ENCODE measurements at regions not wholly inside any gene's neighbourhood (a gene's known extent, or its start where the extent isn't known, plus 50 kb on each side); places are given as distances from the start of the nearest gene placed in this dataset.
"Not testable (repeated sequence)": the region's sequence is repeated elsewhere in the genome, so short reads cannot be mapped to it uniquely, and the experiment has no call there.

DNA sequence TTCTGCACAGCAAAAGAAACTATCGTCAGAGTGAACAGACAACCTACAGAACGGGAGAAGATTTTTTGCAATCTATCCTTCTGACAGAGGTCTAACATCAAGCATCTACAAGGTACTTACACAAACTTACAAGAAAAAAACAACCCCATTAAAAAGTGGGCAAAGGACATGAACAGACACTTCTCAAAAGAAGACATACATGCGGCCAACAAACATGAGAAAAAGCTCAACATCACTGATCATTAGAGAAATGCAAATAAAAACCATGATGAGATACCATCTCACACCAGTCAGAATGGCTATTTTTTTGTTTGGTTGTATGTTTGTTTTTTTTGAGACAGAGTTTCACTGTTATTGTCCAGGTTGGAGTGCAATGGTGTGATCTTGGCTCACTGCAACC lies 131.5 kb upstream of the MED13 start:
- DNase-seq: not testable (repeated sequence)

DNA sequence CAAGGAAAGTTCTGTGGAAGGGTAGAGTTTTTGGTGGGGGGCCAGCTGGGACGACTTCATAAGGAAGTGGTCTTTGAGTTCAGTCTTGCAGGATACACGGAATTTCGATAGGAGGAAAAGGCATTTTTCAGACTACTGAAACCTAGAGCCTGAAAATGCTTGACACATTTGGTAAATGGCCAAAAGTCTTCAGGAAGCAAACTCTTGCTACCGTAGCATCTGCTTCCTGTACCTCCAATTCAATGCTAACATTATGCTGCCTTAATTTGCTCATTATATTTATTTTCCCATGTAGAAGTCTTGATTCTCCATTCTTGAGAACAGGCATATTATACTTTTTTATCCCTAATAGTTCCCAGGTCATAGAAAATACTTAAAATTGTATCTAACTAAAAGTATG lies 129.3 kb upstream of the MED13 start:
- DNase-seq: no peak

DNA sequence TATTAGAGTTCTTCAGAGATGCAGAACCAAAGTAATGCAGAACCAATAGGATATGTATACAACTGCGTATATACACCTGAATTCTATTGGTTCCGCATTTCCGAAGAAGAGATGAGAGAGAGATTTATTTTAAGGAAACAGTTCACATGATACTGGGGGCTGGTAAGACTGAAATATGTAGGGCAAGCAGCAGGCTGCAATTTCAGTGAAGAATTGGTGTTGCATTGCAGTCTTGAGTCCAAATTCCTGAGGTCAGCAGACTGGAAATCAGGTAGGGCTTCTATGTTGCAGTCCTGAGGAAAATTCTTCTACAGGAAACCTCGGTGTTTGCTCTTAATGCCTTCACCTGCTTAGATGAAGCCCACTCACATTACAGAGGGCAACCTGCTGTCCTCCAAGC lies 128.2 kb upstream of the MED13 start:
- DNase-seq: no peak

GRCh38 chr17:62191390-62192361 lies 126.6 kb upstream of the MED13 start:
- no peak for DNase-seq

- DNase-seq: no peak
These were observed 124.3 kb upstream of the MED13 start for GRCh38 chr17:62189377-62189776.

GRCh38 chr17:62188713-62189112 lies 123.6 kb upstream of the MED13 start:
- no peak for DNase-seq

DNA sequence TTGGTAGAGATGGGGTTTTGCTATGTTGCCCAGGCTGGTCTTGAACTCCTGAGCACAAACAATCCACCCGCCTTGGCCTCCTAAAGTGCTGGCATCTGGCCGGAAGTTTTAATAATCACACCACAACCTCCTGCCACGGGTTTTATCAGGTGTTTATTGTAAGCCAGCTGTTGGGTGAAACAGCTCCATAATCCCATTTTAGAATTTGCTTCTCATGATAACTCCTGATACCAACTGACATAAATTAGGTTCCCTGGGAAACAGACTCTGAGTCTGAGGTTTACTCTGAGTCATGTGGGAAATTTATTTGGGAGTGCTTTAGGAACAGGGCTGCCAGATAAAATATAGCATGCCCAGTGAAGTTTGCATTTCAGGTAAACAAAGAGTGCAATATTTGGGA lies 122.6 kb upstream of the MED13 start:
- DNase-seq: no peak

DNA sequence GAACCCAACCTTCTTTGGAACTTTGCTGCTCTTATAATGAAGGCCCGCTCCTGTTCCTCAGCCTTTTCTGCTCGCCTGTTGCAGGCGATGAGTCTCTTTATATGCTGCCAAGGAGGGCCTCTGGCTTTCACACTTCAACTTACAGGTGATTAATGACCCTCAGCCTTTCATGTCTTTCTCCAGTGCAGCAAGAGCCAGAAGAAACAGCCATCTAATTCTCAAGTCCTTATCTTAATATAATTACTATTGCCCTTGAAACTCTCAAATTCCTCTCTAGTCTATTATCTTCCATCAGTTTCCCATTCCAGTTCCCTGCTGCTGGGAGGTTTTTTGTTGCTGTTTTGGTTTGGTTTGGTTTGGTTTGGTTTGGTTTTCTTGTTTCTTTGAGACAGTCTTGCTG lies 121.8 kb upstream of the MED13 start:
- no peak for DNase-seq

DNA sequence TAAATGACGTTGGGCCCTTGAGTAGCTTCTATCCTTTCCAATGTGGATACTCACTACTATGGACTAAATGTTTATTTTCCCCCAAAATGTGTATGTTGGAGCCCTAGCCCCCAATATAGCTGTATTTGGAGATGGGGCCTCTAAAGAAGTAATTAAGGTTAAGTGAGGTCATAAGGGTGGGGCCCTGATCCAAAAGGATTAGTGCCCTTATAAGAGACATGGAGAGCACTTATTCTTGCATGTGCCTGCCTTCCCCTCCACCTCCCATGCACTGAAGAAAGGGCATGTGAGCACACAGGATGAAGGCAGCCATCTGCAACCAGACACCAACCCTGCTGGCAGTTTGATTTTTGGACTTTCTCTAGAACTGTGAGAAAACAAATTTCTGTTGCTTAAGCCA lies 115.7 kb upstream of the MED13 start:
- no peak for DNase-seq

- peak; percentile 36 for DNase-seq
These were observed 114.6 kb upstream of the MED13 start for GRCh38 chr17:62179525-62180161.

DNA sequence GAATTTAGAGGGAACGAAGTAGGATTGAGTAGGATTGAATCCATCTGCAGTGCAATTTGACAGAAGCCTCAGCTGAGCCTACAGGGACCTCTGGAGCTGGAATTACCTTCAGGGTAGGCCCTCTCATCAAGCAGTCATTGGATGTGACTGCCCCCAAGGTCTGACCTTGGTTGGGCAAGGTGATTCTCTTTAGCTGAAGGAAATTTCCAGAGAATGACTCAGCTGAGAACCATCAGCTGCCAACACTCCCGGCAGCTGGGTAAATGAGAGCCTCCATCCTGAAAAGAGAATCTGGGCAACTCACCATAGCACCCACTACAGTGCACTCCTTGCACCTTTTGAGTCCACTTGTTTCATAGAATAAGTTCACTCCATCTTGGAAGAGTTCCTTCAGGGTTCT lies 113.5 kb upstream of the MED13 start:
- DNase-seq: no peak

DNA sequence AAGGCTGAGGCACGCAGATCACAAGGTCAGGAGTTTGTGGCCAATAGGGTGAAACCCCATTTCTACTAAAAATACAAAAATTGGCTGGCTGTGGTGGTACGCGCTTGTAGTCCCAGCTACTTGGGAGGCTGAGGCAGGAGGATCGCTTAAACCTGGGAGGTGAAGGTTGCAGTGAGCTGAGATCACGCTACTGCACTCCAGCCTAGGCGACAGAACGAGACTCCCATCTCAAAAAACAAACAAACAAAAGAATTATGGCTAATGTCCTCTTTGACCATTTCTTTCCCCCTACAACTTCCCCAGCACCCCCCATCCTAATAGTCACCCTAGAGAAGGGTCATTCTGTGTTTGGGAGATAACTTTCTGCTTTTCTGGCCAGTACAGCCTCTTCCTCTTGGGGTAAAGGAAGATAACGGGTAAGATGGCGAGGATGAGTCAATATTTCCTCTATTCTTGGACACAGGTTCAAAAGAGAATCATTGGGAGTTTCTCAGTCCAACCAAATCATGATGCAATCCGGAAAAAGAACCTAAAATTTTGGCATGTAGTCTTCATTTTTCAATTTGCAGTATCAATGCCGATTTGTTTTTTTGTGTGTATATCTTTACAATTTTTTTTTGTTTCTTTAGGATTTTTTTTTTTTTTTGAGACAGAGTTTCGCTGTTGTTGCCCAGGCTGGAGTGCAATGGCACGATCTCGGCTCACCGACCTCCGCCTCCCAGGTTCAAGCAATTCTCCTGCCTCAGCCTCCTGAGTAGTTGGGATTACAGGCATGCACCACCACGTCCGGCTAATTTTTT lies 107.6 kb upstream of the MED13 start:
- DNase-seq: no peak

DNA sequence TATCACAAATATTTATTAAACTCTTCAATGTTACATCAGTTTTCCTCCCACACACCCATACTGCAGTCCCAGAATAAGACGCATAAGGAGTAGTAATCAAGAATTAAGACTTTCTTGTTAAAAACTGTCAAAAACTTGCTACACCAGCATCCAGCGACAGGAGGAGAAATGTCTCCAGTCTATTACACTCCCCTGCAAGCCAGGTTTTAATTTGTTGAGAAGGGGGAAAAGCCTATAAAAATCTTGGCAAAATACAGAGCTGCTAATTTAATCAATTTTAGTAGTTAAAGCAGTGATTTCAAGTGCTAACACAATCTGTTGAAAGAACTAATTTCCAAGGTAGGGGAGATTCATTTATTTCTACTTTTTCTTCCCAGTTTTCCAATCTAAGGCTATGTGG lies 102.0 kb upstream of the MED13 start:
- DNase-seq: no peak

DNA sequence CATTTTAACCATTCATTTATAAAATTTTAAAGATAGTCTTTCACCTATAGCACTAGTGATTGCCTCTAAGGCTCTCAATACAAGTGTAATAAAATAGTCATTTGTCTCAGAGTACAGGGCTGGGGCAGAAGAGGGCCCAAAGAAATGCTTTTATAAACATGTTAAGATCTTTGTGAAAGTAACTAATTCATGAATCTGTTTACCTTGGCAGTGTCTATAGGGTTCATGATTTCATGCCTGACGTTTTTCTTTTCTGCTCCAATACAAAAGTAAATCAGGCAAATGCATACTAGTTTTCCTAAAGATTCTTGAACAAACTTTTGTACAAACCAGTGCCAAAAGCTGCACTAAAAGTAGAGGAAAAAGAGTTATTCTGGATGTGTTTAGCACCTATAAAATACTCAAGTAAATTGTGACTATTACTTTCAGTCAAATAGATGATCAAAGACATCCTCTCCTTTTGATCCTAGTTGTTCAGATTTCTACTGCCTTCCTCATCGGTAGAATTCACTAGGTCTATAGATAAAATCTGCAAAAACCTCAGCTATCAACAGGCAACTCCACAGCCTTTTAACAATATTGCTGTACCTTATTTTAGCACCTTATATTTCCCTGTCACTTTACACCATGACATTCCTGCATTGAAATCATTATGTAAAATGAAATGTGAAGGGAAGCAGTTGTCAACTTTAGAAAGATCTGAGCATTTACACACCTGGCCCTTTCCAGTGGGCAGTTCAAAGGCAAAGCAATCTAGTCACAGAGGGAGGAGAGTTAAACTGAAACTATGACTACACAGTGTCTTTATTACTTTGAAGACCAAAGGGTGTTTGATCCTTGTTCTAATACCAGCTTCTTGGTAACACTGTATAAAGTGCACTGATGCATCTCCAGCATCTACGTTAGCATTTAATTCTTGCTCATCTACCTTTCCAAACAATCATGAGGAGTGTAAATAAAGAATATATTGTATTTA lies 100.0 kb upstream of the MED13 start:
- peak; percentile 9 for DNase-seq

DNA sequence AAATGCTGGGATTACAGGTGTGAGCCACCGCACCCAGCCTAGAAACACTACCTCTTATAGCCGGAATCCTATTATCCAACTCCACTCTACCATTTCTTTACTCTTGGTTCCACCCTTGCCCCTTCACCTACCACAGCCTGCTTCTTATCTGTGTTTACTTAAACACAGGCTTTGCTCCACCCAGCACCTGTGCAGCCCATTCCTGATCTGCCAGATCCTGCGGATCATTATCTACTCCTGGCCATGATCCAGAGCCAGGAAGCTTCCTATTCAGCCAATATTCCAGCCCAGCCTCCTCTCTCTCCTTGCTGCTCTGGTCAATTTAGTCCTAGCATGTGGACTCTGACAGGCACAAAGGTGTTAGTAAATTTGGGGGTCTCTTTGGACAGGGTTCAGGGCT lies 98.8 kb upstream of the MED13 start:
- peak; percentile 86 for DNase-seq

- DNase-seq: no peak
These were observed 97.8 kb upstream of the MED13 start for GRCh38 chr17:62162898-62163297.

DNA sequence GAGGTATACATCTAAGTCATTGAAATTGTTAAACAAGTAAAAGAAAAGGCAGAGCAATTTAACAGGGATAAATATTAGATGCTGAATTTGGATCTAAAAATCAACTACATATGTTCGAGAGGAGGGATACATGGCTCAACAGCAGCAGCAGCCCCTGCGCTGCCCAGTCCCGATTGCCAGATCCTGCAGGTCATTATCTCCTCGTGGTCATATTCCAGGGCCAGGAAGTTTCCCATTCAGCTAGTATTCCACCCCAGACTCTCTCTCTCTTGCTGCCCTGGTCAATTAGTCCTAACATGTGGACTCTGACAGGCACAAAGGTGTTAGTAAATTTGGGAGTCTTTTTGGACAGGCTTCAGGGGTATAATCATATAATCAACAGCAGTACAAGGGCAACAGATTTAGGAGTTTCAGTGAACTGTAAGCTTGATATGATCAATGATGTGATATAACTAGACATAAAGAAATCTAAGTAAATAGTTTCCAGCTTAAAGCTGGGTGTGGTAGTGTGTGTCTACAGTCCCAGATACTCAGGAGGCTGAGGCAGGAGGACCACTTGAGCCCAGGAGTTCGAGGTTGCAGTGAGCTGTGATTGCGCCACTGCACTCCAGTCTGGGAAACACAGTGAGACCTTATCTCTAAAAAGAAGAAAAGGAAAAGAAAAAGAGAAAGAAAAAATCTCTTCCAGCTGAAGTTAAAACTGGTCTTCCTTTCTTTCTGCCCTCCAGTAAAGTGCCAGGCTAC lies 96.5 kb upstream of the MED13 start:
- DNase-seq: no peak

GRCh38 chr17:62160816-62161215 lies 95.7 kb upstream of the MED13 start:
- DNase-seq: peak; percentile 6

DNA sequence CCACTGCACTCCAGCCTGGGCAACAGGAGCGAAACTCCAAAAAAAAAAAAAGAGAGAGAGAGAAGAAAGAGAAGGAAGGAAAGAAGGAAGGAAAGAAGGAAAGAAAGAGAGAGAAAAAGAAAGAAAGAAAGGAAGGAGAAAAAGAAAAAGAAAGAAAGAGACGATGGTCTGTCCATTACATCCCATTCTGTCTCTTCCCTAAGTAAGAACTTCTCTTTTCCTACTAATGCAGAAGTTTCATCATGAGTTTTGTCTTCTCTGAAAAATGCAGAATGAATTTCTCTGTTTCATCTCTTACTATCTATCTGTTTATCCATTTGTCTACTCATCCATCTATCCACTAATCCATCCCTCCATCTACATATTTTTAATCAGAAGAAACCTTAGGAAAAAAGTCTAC lies 94.9 kb upstream of the MED13 start:
- DNase-seq: no peak

DNA sequence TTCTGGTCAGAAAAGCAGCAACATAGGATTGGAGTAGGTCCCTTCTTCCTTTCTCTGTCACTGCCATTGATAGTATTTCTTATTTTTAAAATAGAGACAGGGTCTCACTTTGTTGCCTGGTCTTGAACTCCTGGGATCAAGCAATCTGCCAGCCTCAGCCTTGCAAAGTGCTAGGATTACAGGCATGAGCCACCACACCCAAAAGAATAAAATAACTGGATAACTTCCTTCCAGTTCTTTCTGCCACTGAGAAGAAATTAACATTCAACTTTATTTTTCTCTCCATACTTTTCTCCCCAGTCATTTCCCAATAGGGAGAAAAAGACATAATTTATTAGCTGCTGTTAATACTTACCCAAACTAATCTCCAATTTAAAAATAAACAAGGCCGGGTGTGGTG lies 91.9 kb upstream of the MED13 start:
- no peak for DNase-seq

DNA sequence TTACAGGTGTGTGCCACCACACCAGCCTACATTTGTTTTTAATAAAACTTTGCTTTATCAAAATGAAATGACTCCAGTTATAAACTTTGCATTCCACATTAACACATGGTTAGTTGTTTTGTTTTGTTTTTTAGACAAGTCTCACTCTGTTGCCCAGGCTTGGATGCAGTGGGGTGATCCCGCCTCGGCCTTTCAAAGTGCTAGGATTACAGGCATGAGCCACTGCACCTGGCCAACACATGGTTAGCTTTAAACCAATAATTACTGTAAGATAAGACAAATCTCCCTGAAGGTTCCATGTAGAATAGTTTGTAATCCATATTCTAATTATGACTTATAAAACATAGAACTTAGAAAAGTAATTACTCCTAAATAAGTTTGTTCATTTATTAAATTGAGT lies 89.8 kb upstream of the MED13 start:
- DNase-seq: peak; percentile 9

DNA sequence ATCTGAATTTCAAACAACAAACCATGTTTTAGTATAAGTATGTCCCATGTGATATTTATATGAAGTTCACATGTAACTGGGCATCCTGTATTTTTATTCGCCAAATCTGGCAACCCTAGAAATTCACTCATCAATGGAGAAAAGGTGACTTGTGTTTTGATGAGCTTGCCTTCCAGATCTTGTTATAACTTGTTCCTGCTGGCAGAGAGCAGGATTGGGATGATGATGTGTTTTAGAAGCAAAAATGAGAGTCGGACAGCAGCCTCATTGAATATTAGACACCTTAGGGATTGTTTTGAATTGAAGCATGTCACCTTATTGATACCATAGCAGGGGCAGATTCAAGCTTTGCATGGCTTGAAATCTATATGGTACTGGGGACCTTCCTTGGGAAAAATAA lies 85.4 kb upstream of the MED13 start:
- DNase-seq: no peak
